GM13977 (cell line): ENCODE measurements at regions not wholly inside any gene's neighbourhood (a gene's known extent, or its start where the extent isn't known, plus 50 kb on each side); places are given as distances from the start of the nearest gene placed in this dataset.

ENCODE experiments used
- DNase-seq: peaks from one replicate; pipeline ENCODE4 v3.0.0; 2012; ENCODE audit warnings: low spot score
- in situ Hi-C: fragments of 300-500 bp; cut with MboI; formaldehyde crosslinking; loops from one replicate; pipeline ENCODE4 v1.12.0; 2022; ENCODE audit warnings: low sequenced_read_pairs, low pct_unique_long_range_greater_than_20kb, mixed read lengths, inconsistent platforms; ENCODE audit not compliant: unreplicated experiment
- TF ChIP-seq, protein P1 (sequence below): IDR thresholded peaks from 2 replicates; pipeline ENCODE4 v1.5.1; 2012; ENCODE audit warnings: mild to moderate bottlenecking, control low read depth; ENCODE audit not compliant: insufficient read depth; ENCODE audit errors: extremely low read depth, missing control alignments

DNA sequence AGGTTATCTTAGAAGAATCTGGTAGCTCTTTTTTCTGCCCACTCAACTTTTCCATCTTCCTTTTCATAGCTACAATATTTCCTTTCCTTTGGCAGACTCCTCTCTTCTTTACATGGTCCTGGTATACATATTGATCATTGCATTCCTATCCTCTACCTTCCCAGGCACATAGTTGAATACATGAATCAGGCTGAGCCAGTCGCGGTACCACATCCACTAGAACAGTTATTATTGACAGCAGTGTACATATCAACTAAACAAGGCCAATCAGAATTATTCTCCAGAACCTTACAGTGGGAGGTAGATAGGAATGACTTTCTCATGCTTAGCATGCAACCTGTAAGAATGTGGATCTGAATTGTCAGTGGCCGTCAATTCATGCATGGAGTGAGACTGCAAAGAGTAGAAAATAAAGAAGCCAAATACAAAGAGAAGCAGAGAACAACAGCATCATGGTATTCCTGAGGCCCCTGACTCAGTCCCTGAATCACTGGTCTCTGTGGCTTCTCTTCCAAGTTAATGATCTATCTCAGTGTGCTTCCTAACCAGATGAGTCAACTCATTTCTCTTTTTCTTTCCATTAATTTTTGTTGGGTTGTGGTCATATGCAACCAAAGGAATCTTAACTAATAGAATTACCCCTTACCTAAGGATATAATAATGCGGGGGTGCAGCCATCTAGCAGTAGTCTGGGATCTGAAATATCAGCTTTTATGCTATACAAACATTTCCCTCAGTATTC is 60.9 kb upstream of the DCBLD2 start:
- TF ChIP-seq, protein P1, sequence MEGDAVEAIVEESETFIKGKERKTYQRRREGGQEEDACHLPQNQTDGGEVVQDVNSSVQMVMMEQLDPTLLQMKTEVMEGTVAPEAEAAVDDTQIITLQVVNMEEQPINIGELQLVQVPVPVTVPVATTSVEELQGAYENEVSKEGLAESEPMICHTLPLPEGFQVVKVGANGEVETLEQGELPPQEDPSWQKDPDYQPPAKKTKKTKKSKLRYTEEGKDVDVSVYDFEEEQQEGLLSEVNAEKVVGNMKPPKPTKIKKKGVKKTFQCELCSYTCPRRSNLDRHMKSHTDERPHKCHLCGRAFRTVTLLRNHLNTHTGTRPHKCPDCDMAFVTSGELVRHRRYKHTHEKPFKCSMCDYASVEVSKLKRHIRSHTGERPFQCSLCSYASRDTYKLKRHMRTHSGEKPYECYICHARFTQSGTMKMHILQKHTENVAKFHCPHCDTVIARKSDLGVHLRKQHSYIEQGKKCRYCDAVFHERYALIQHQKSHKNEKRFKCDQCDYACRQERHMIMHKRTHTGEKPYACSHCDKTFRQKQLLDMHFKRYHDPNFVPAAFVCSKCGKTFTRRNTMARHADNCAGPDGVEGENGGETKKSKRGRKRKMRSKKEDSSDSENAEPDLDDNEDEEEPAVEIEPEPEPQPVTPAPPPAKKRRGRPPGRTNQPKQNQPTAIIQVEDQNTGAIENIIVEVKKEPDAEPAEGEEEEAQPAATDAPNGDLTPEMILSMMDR = no peak
- no peak for DNase-seq
- in situ Hi-C loops = no loop called here

DNA sequence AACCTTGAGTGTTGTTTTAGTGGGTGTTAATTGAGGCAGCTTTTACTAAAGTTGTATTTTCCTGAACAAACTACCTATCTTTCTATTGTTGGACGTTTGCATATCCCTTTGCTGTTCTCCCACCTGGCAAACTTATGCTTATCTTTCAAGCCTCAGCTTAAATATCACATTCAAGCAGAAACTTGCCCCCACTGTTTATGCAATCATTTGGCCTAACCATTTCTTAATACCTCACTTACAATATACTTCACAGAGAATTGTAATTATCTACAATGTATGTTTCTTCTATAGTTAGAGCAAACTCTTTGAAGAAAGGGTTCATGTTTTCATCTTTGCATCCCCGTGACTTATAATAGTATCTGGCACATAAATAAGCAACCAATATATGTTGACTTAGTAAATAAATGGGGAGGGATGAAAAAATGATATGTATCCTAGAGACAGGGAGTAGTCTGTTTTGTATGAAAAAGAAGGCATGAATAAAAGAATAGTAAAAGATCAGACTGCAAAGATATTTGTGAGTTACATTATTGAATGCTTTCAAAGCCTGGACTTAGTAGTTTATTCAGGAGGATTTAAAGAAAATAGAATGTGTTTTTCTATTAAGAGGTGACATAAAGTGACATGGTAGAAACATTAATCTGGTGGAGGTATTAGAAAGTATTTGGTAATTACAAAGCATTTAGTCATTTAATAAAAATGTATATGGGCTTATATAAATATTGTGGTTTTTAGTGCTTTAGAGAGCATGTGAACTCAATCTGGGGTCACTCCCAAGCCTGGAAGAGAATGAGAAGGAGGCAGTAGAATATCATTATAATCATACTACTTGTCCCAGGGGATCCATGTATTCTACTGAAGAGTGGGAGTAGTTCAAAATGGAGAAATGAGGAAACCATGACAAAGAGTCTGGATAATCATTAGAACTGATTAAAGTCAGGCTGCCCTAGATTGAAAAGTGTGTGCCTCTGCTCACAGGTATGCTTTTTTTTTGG is 60.0 kb upstream of the DCBLD2 start:
- no peak for DNase-seq
- TF ChIP-seq, protein P1 = no peak
- in situ Hi-C loops = no loop called here

DNA sequence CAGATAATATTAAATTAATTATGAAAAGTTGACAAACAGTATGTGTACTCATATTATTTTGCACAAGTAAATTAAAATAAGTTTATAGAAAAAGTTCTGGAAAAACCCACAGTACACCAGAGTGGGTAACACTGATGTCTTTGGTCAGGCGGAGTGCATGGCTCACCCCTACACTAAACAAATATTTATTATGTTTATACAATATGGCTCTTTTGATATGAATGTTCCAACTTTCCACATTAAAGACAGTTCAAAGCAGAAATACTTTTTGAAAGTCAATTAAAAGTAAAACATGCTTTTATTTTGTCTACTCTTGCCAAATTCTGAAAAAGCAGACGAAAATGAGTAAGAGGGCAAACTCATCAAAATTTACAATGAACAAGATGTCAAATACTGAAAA is 56.2 kb upstream of the DCBLD2 start:
- DNase-seq = no peak
- TF ChIP-seq, protein P1 = no peak
- in situ Hi-C loops = no loop called here

DNA sequence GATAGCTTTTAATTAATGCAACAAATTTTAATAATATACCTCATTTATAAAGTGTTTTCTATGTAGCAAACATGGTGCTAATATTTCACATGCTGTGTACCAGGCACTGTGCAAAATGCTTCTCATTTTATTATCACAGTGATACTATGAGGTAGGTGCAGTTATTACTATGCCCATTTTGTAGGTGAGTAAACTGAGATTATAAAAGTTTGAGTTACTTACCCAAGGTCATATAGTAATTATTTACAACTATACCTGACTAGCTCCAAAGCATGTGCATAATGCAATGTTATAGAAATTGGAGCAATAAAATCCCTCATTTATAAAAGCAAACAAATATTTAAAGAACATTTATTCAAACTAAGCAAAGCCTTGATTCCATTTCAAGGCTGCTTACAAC is 54.5 kb upstream of the DCBLD2 start:
- TF ChIP-seq, protein P1 = no peak
- in situ Hi-C loops = no loop called here
- no peak for DNase-seq

DNA sequence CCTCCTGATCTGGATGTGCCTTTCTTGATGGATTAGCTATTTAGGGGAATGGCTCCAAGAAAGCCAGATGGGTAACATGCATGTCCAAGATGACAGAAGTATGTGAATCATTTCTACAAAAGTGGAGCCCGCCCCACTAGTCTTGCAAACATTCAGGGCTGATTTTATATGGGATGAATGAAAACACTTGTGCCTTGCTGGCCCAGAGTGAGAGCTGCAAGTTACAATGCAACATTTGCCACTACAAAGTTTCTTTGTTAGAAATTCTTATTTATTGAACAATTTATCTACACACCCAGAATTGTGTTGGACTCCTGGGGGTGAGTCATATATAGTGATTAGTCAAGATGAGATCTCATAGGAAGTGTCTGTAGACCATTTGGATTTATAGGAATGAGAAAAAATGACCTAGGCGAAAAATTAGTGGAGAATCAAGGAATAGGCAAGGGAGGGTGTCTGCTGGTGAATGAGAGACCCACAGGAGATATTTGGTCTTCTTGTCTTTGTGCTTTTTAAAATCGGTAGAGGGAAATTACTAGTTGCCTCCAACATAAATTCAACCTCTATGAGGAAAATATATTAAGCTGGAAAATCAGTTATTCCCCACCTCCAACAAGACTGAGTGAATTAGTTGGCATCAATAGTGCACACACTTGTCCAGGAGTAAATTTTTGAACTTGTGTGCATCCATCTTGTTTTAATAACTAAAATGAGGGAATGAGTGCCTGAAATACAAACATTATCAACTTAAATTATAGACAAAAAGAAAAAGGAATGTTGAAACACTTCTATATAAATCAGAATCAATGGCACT is 53.5 kb upstream of the DCBLD2 start:
- no peak for DNase-seq
- TF ChIP-seq, protein P1 = no peak
- in situ Hi-C loops = no loop called here

DNA sequence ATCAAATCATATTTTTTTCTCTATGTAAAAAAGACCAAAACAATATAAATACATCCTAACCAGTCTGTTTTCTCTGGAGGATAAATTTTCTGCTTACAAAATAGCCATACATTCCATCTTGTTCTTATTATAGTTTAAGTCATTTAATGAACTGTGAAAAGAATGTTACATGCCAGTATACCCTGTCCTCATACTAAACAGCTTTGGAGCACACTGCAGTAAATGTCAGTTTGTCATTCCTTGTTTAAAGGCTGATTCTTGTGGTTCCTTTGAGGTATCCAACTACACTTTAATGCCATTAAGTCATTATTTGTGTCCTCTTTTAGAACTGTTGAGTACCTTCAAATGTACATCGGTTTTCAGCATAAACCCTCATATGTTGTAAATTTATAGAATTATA is 52.7 kb upstream of the DCBLD2 start:
- DNase-seq = no peak
- TF ChIP-seq, protein P1 = no peak
- in situ Hi-C loops = no loop called here
